Hepatocyte (in vitro differentiated cells): ENCODE measurements at regions not wholly inside any gene's neighbourhood (a gene's known extent, or its start where the extent isn't known, plus 50 kb on each side); places are given as distances from the start of the nearest gene placed in this dataset.

Experiments used
- DNase-seq: peaks from one replicate; pipeline ENCODE4 v3.0.0-alpha.2; 2016; ENCODE audit warnings: low spot score
- H2AFZ ChIP-seq: fragments of 200-600 bp; sonication (generic); 2 replicates; pipeline ENCODE4 v1.6.0; 2016; ENCODE audit warnings: antibody characterized with exemption, mild to moderate bottlenecking
- H3K27ac ChIP-seq: fragments of 200-600 bp; sonication (generic); 2 replicates; pipeline ENCODE4 v1.5.1; 2016; ENCODE audit warnings: mild to moderate bottlenecking
- H3K27me3 ChIP-seq: fragments of 200-600 bp; sonication (generic); 2 replicates; pipeline ENCODE4 v1.6.1; 2016
- H3K36me3 ChIP-seq: fragments of 200-600 bp; sonication (generic); replicated peaks from 2 replicates; pipeline ENCODE4 v1.5.1; 2016; ENCODE audit warnings: low read depth; ENCODE audit not compliant: insufficient read depth
- H3K4me1 ChIP-seq: fragments of 200-600 bp; sonication (generic); 2 replicates; pipeline ENCODE4 v1.5.1; 2016; ENCODE audit warnings: mild to moderate bottlenecking, moderate library complexity; ENCODE audit not compliant: insufficient read depth
- H3K4me2 ChIP-seq: fragments of 200-600 bp; sonication (generic); 2 replicates; pipeline ENCODE4 v1.6.0; 2016
- H3K4me3 ChIP-seq: fragments of 200-600 bp; sonication (generic); 2 replicates; pipeline ENCODE4 v1.5.1; 2016; ENCODE audit warnings: mild to moderate bottlenecking
- H3K79me2 ChIP-seq: fragments of 200-600 bp; sonication (generic); 2 replicates; pipeline ENCODE4 v1.6.0; 2017; ENCODE audit warnings: mild to moderate bottlenecking
- H3K9me2 ChIP-seq: fragments of 200-600 bp; sonication (generic); replicated peaks from 2 replicates; pipeline ENCODE4 v1.6.0; 2017; ENCODE audit warnings: mild to moderate bottlenecking; ENCODE audit not compliant: insufficient read depth
- H3K9me3 ChIP-seq: fragments of 200-600 bp; sonication (generic); 2 replicates; pipeline ENCODE4 v1.5.1; 2016; ENCODE audit warnings: low read depth, mild to moderate bottlenecking
- H4K20me1 ChIP-seq: fragments of 200-600 bp; sonication (generic); 2 replicates; pipeline ENCODE4 v1.6.0; 2016; ENCODE audit warnings: mild to moderate bottlenecking; ENCODE audit not compliant: insufficient read depth, poor library complexity, severe bottlenecking
- CTCF ChIP-seq: fragments of 200-600 bp; sonication (generic); IDR thresholded peaks from 2 replicates; pipeline ENCODE4 v1.5.1; 2016; ENCODE audit warnings: antibody characterized with exemption, mild to moderate bottlenecking; ENCODE audit not compliant: poor library complexity
- EZH2 ChIP-seq: fragments of 200-600 bp; sonication (generic); IDR thresholded peaks from 2 replicates; pipeline ENCODE4 v1.6.1; 2016; ENCODE audit warnings: antibody characterized with exemption, mild to moderate bottlenecking, borderline replicate concordance
- EZH2phosphoT487 ChIP-seq: fragments of 200-600 bp; sonication (generic); IDR thresholded peaks from one replicate; pipeline ENCODE4 v1.6.1; 2018; ENCODE audit warnings: antibody characterized with exemption, mild to moderate bottlenecking, low read depth, moderate library complexity; ENCODE audit not compliant: unreplicated experiment, severe bottlenecking
- WGBS: methylation state at CpG from one replicate; pipeline ENCODE4 v1.1.6; 2016; ENCODE audit warnings: low lambda C conversion rate; ENCODE audit errors: missing lambda C conversion rate; 5-methylcytosine and 5-hydroxymethylcytosine counted together

- H4K20me1 ChIP-seq: no peaks in the 10 kb centered on the region
- H3K79me2 ChIP-seq: no peaks in the 10 kb centered on the region
- no peaks in the 10 kb centered on the region for H3K4me1 ChIP-seq
- no peak overlapping the region for H3K27ac ChIP-seq
- DNase-seq: no peak
- H2AFZ ChIP-seq: no peak overlapping the region
- H3K36me3 ChIP-seq: no peaks in the 10 kb centered on the region
- no peaks in the 10 kb centered on the region for H3K9me2 ChIP-seq
- TF ChIP-seq CTCF (no peak), EZH2phosphoT487 (no peak), EZH2 (no peak)
- no peak overlapping the region for H3K4me3 ChIP-seq
- no peaks in the 10 kb centered on the region for H3K9me3 ChIP-seq
- 93% methylated on average over 1 of the region's 1 CpG for WGBS
- H3K27me3 ChIP-seq: no peaks in the 10 kb centered on the region
- no peak overlapping the region for H3K4me2 ChIP-seq
Observed at GRCh38 chr10:3548702-3549101, 236.3 kb downstream of the KLF6 start.

DNA sequence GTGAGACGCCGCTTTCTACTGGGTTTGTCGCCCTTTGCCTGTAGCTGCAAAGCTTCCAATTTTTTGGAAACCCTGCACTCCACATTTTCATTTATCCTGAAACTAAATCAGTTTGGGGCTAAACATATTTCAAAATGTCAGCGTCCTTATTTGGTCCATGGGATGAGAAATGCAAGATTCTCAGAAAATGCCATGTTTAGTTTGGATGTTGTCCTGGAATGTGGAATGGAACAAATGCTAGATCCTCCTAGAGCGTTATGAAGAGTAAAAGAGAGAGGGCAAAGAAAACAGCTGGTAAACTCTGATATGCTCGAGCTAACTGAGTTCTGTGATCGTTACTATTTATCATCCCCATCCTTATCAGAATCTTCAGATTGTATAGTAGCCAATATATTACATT lies 236.9 kb downstream of the KLF6 start:
- no peaks in the 10 kb centered on the region for H3K79me2 ChIP-seq
- no peak overlapping the region for H3K27ac ChIP-seq
- WGBS: 96% methylated on average over 7 of the region's 7 CpGs
- no peaks in the 10 kb centered on the region for H3K27me3 ChIP-seq
- no peak for DNase-seq
- H2AFZ ChIP-seq: no peak overlapping the region
- H4K20me1 ChIP-seq: no peaks in the 10 kb centered on the region
- no peaks in the 10 kb centered on the region for H3K9me3 ChIP-seq
- no peaks in the 10 kb centered on the region for H3K4me1 ChIP-seq
- TF ChIP-seq EZH2 (no peak), CTCF (no peak), EZH2phosphoT487 (no peak)
- no peak overlapping the region for H3K4me2 ChIP-seq
- no peaks in the 10 kb centered on the region for H3K9me2 ChIP-seq
- H3K36me3 ChIP-seq: no peaks in the 10 kb centered on the region
- no peak overlapping the region for H3K4me3 ChIP-seq

DNA sequence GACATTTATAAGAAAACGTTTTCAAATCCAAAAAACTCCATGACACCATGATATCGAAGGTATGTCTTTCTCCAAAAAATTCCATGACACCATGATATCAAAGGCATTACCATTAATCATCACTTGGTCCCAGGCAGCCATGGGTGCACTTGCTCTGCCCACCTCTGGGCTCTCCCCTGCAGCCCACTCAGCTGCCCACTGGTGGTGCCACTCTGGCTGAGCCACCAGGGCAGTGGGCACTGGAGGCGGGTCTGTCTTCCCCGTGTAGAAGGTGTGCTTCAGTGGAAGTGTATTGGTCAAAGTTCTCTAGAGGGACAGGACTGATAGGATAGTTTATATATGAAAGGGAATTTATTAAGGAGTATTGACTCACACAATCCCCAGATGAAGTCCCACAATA lies 240.4 kb downstream of the KLF6 start:
- WGBS: 93% methylated on average over 4 of the region's 4 CpGs

More for the DNA sequence above, 240.4 kb downstream of the KLF6 start:
- Histone ChIP-seq H3K4me3 (no peak overlapping the region), H4K20me1 (no peaks in the 10 kb centered on the region), H3K27me3 (no peaks in the 10 kb centered on the region), H3K79me2 (no peaks in the 10 kb centered on the region), H3K27ac (no peak overlapping the region), H3K9me3 (no peaks in the 10 kb centered on the region), H3K4me2 (no peak overlapping the region), H2AFZ (no peak overlapping the region), H3K4me1 (peaks cover under 1% of the 10 kb centered on the region), H3K9me2 (no peaks in the 10 kb centered on the region), H3K36me3 (no peaks in the 10 kb centered on the region)
- DNase-seq: no peak
- TF ChIP-seq EZH2: no peak
- TF ChIP-seq EZH2phosphoT487: no peak
- TF ChIP-seq CTCF: no peak
